ENCODE measurements at regions not wholly inside any gene's neighbourhood (a gene's known extent, or its start where the extent isn't known, plus 50 kb on each side); places are given as distances from the start of the nearest gene placed in this dataset.

GRCh38 chr7:119123326-119123725, 898.8 kb downstream of the ANKRD7 start:
- TF ChIP-seq FOXA1 (IDR thresholded peaks at IDR 0.05) (no peak), TARDBP (IDR thresholded peaks at IDR 0.05) (no peak), CTBP1 (IDR thresholded peaks at IDR 0.05; ENCODE audit: borderline replicate concordance) (no peak), ZNF384 (IDR thresholded peaks at IDR 0.05) (no peak), SUZ12 (IDR thresholded peaks at IDR 0.05) (no peak), ARNT (IDR thresholded peaks at IDR 0.05) (no peak), LEF1 (IDR thresholded peaks at IDR 0.05; ENCODE audit: borderline replicate concordance) (no peak), NFRKB (IDR thresholded peaks at IDR 0.05) (no peak), BHLHE40 (IDR thresholded peaks at IDR 0.05; ENCODE audit: borderline replicate concordance) (no peak), L3MBTL2 (conservative IDR thresholded peaks at IDR 0.05) (no peak), FOXK2 (IDR thresholded peaks at IDR 0.05) (no peak), SP1 (IDR thresholded peaks at IDR 0.05) (no peak), FOXM1 (IDR thresholded peaks at IDR 0.05; ENCODE audit: borderline replicate concordance) (no peak), HDGF (IDR thresholded peaks at IDR 0.05; ENCODE audit: borderline replicate concordance) (no peak), ELF4 (IDR thresholded peaks at IDR 0.05) (no peak)
- TF ChIP-seq, protein P1, sequence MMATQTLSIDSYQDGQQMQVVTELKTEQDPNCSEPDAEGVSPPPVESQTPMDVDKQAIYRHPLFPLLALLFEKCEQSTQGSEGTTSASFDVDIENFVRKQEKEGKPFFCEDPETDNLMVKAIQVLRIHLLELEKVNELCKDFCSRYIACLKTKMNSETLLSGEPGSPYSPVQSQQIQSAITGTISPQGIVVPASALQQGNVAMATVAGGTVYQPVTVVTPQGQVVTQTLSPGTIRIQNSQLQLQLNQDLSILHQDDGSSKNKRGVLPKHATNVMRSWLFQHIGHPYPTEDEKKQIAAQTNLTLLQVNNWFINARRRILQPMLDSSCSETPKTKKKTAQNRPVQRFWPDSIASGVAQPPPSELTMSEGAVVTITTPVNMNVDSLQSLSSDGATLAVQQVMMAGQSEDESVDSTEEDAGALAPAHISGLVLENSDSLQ (IDR thresholded peaks at IDR 0.05): no peak
- ChIA-PET CTCF (no interaction called here), POLR2A (no interaction called here)
- no peak for DNase-seq (ENCODE audit: extremely low spot score)

DNA sequence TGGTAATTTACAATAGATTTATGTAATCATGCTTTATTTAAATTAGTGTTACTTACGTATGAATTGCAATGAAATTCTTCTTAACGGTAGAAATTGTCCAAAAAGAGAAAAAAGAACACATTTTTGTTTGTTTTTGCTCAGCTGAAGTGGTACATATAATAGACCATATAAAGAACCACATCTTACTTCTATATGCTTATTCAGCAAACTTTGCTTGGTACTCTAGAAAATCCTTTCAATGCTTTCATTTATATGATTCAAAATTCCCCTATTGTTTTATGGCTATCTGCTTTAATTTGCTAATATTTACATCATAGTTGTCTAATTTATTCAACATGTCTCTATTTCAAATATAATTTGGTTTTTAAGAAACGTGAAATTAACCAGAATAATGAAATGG, 903.2 kb downstream of the ANKRD7 start:
- TF ChIP-seq ZNF384 (IDR thresholded peaks at IDR 0.05) (no peak), FOXA1 (IDR thresholded peaks at IDR 0.05) (no peak), L3MBTL2 (conservative IDR thresholded peaks at IDR 0.05) (no peak), SP1 (IDR thresholded peaks at IDR 0.05) (no peak), ELF4 (IDR thresholded peaks at IDR 0.05) (no peak), CTBP1 (IDR thresholded peaks at IDR 0.05; ENCODE audit: borderline replicate concordance) (no peak), LEF1 (IDR thresholded peaks at IDR 0.05; ENCODE audit: borderline replicate concordance) (no peak), NFRKB (IDR thresholded peaks at IDR 0.05) (no peak), TARDBP (IDR thresholded peaks at IDR 0.05) (no peak), ARNT (IDR thresholded peaks at IDR 0.05) (no peak), FOXM1 (IDR thresholded peaks at IDR 0.05; ENCODE audit: borderline replicate concordance) (no peak), SUZ12 (IDR thresholded peaks at IDR 0.05) (no peak), HDGF (IDR thresholded peaks at IDR 0.05; ENCODE audit: borderline replicate concordance) (no peak)
- DNase-seq (ENCODE audit: extremely low spot score): no peak
- ChIA-PET POLR2A (no interaction called here), CTCF (no interaction called here)

GRCh38 chr7:119132436-119132835, 907.9 kb downstream of the ANKRD7 start:
- ChIA-PET CTCF (no interaction called here), POLR2A (no interaction called here)
- DNase-seq (ENCODE audit: extremely low spot score): no peak
- TF ChIP-seq BHLHE40 (IDR thresholded peaks at IDR 0.05; ENCODE audit: borderline replicate concordance) (no peak), SUZ12 (IDR thresholded peaks at IDR 0.05) (no peak), CTBP1 (IDR thresholded peaks at IDR 0.05; ENCODE audit: borderline replicate concordance) (no peak), TARDBP (IDR thresholded peaks at IDR 0.05) (no peak), SP1 (IDR thresholded peaks at IDR 0.05) (no peak), FOXA1 (IDR thresholded peaks at IDR 0.05) (no peak), FOXK2 (IDR thresholded peaks at IDR 0.05) (no peak), FOXM1 (IDR thresholded peaks at IDR 0.05; ENCODE audit: borderline replicate concordance) (no peak), L3MBTL2 (conservative IDR thresholded peaks at IDR 0.05) (no peak), LEF1 (IDR thresholded peaks at IDR 0.05; ENCODE audit: borderline replicate concordance) (no peak), ZNF384 (IDR thresholded peaks at IDR 0.05) (no peak), HDGF (IDR thresholded peaks at IDR 0.05; ENCODE audit: borderline replicate concordance) (no peak), ARNT (IDR thresholded peaks at IDR 0.05) (no peak), NFRKB (IDR thresholded peaks at IDR 0.05) (no peak), ELF4 (IDR thresholded peaks at IDR 0.05) (no peak)
- TF ChIP-seq, protein P1 (IDR thresholded peaks at IDR 0.05): no peak

GRCh38 chr7:119167431-119167830, 942.9 kb downstream of the ANKRD7 start:
- TF ChIP-seq FOXK2 (IDR thresholded peaks at IDR 0.05) (no peak), FOXA1 (IDR thresholded peaks at IDR 0.05) (no peak), ELF4 (IDR thresholded peaks at IDR 0.05) (no peak), TARDBP (IDR thresholded peaks at IDR 0.05) (no peak), L3MBTL2 (conservative IDR thresholded peaks at IDR 0.05) (no peak), NFRKB (IDR thresholded peaks at IDR 0.05) (no peak), CTBP1 (IDR thresholded peaks at IDR 0.05; ENCODE audit: borderline replicate concordance) (no peak), SP1 (IDR thresholded peaks at IDR 0.05) (no peak), BHLHE40 (IDR thresholded peaks at IDR 0.05; ENCODE audit: borderline replicate concordance) (no peak), SUZ12 (IDR thresholded peaks at IDR 0.05) (no peak), FOXM1 (IDR thresholded peaks at IDR 0.05; ENCODE audit: borderline replicate concordance) (no peak), LEF1 (IDR thresholded peaks at IDR 0.05; ENCODE audit: borderline replicate concordance) (no peak), ARNT (IDR thresholded peaks at IDR 0.05) (no peak), ZNF384 (IDR thresholded peaks at IDR 0.05) (no peak), HDGF (IDR thresholded peaks at IDR 0.05; ENCODE audit: borderline replicate concordance) (no peak)
- TF ChIP-seq, protein P1 (IDR thresholded peaks at IDR 0.05): no peak
- POLR2A ChIA-PET: no interaction called here
- CTCF ChIA-PET: no interaction called here
- DNase-seq (ENCODE audit: extremely low spot score): no peak

DNA sequence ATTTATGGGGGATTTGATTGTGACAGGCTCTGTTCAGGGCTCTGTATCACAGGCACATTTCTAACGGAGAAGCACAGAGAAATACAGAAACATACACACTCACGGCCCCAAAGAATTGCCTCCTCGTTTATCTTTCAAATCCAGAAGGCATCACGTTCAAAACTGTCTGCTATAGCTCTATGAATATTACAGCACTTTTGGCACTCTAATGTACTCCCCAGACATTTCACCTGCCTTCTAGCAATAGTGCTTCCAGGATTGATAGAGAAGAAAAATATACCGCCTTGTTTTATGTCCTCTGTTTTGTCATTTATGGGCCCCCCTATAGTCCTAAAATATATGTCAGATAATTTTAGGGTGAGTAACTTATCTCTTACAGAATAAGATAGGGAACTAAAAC, 947.5 kb downstream of the ANKRD7 start:
- no peak for DNase-seq (ENCODE audit: extremely low spot score)
- POLR2A ChIA-PET: no interaction called here
- CTCF ChIA-PET: no interaction called here
- no peak for TF ChIP-seq L3MBTL2 (conservative IDR thresholded peaks at IDR 0.05)
- no peak for TF ChIP-seq ARNT (IDR thresholded peaks at IDR 0.05)
- no peak for TF ChIP-seq ELF4 (IDR thresholded peaks at IDR 0.05)
- TF ChIP-seq NFRKB (IDR thresholded peaks at IDR 0.05): no peak
- no peak for TF ChIP-seq SUZ12 (IDR thresholded peaks at IDR 0.05)
- TF ChIP-seq, protein P1 (IDR thresholded peaks at IDR 0.05): no peak
- no peak for TF ChIP-seq HDGF (IDR thresholded peaks at IDR 0.05; ENCODE audit: borderline replicate concordance)
- no peak for TF ChIP-seq FOXK2 (IDR thresholded peaks at IDR 0.05)
- no peak for TF ChIP-seq BHLHE40 (IDR thresholded peaks at IDR 0.05; ENCODE audit: borderline replicate concordance)
- no peak for TF ChIP-seq SP1 (IDR thresholded peaks at IDR 0.05)
- no peak for TF ChIP-seq ZNF384 (IDR thresholded peaks at IDR 0.05)
- no peak for TF ChIP-seq CTBP1 (IDR thresholded peaks at IDR 0.05; ENCODE audit: borderline replicate concordance)
- no peak for TF ChIP-seq FOXA1 (IDR thresholded peaks at IDR 0.05)
- no peak for TF ChIP-seq TARDBP (IDR thresholded peaks at IDR 0.05)
- no peak for TF ChIP-seq FOXM1 (IDR thresholded peaks at IDR 0.05; ENCODE audit: borderline replicate concordance)
- no peak for TF ChIP-seq LEF1 (IDR thresholded peaks at IDR 0.05; ENCODE audit: borderline replicate concordance)
